ENCODE measurements at regions not wholly inside any gene's neighbourhood (a gene's known extent, or its start where the extent isn't known, plus 50 kb on each side); places are given as distances from the start of the nearest gene placed in this dataset.

DNA sequence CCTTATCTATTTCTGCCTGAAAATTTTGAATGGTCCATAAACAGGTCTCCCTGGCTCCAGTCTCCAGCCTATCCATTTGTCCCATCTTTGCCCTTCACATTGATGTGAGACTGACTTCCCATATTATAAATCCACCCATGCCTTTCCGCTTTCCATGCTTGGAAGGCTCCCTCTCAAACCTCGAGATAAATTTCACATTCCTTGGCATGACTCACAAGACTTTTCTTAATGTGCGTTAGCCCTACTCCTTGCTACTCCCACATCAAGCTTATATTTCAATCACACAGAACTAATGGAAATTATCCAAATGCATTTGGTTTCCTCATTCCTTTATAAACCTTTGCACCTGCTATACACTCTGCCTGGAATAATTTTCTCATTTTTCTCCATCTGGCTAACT, 163.7 kb upstream of the NTM start:
- TF ChIP-seq CTCF (IDR thresholded peaks at IDR 0.05) = no peak
- TF ChIP-seq POLR2A (IDR thresholded peaks at IDR 0.05) = no peak

Measured in right lobe of liver (tissue), 4 donors.